GM18517 (cell line): ENCODE measurements at regions not wholly inside any gene's neighbourhood (a gene's known extent, or its start where the extent isn't known, plus 50 kb on each side); places are given as distances from the start of the nearest gene placed in this dataset.

Experiments
- ATAC-seq: cut with Tn5 transposase; IDR thresholded peaks from one replicate; pipeline ENCODE4 v1.9.1; 2021; ENCODE audit warnings: mild to moderate bottlenecking, moderate library complexity; ENCODE audit not compliant: unreplicated experiment

GRCh38 chr14:44309331-44309730 is 197.8 kb downstream of the FSCB start:
- no peak for ATAC-seq

GRCh38 chr14:44300916-44301315 is 206.2 kb downstream of the FSCB start:
- no peak for ATAC-seq

GRCh38 chr14:44297437-44297836 is 209.6 kb downstream of the FSCB start:
- ATAC-seq: no peak

- ATAC-seq: no peak
Observed at GRCh38 chr14:44291366-44291915, 215.6 kb downstream of the FSCB start.

- ATAC-seq: no peak
Observed at GRCh38 chr14:44287858-44288257, 219.2 kb downstream of the FSCB start.

GRCh38 chr14:44286201-44286600 is 220.9 kb downstream of the FSCB start:
- ATAC-seq: no peak

GRCh38 chr14:44283836-44284235 is 223.2 kb downstream of the FSCB start:
- no peak for ATAC-seq

- no peak for ATAC-seq
Observed at GRCh38 chr14:44279357-44279756, 227.7 kb downstream of the FSCB start.

- ATAC-seq: no peak
Observed at GRCh38 chr14:44271637-44272036, 235.4 kb downstream of the FSCB start.

GRCh38 chr14:44271006-44271405 is 236.1 kb downstream of the FSCB start:
- no peak for ATAC-seq

- no peak for ATAC-seq
Observed at GRCh38 chr14:44265246-44265645, 241.8 kb downstream of the FSCB start.

- ATAC-seq: no peak
Observed at GRCh38 chr14:44215660-44216059, 291.4 kb downstream of the FSCB start.

GRCh38 chr14:44211718-44212117 is 295.4 kb downstream of the FSCB start:
- no peak for ATAC-seq

GRCh38 chr14:44204061-44204835 is 302.8 kb downstream of the FSCB start:
- no peak for ATAC-seq

- no peak for ATAC-seq
Observed at GRCh38 chr14:44180975-44181374, 326.1 kb downstream of the FSCB start.

- no peak for ATAC-seq
Observed at GRCh38 chr14:44170556-44170955, 336.5 kb downstream of the FSCB start.

- no peak for ATAC-seq
Observed at GRCh38 chr14:44170101-44170500, 337.0 kb downstream of the FSCB start.

GRCh38 chr14:44168566-44168965 is 338.5 kb downstream of the FSCB start:
- no peak for ATAC-seq

- ATAC-seq: no peak
Observed at GRCh38 chr14:44166611-44167010, 340.5 kb downstream of the FSCB start.

GRCh38 chr14:44165936-44166335 is 341.1 kb downstream of the FSCB start:
- no peak for ATAC-seq

GRCh38 chr14:44165286-44165685 is 341.8 kb downstream of the FSCB start:
- no peak for ATAC-seq

- ATAC-seq: no peak
Observed at GRCh38 chr14:44163946-44164345, 343.1 kb downstream of the FSCB start.

GRCh38 chr14:44162197-44162596 is 344.9 kb downstream of the FSCB start:
- ATAC-seq: no peak
